ENCODE measurements at regions not wholly inside any gene's neighbourhood (a gene's known extent, or its start where the extent isn't known, plus 50 kb on each side); places are given as distances from the start of the nearest gene placed in this dataset.

DNA sequence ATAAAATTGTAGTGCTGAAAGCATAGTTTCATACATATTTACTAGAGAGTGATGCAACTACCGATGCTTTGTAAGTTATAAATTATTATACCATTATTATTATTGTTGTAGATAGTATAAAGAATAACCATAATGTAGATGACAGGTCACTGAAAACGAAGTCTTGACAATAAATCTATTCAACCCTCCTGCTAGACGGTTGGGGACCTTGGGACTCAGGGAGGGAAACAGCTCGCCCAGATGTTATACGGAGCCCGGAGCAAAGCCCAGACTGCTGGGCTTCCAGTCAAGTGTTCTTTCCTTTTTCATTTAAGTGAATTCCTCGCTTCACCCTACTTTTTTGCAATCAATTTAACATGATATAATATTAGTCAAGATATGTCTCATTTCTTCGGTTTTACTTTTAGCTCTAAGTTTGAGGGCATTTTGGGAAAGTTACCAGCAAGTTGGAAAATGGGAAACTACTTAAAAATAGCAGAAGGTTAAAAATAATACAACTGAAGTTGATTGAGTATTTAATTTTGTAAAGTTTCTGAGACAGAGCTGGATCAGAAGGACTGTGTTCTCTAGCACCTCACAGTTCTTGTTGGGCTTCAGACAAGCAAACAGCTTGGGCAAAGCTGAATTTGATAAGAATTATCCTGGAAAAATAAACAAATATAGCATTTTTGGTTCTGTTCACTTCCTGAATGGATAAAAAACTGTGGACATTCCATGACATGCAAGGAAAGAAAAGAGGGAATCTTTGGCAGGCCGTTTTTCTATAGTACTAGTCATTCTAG lies 173.4 kb upstream of the TP63 start:
- no peak for TF ChIP-seq CTCF (IDR thresholded peaks at IDR 0.05)
- TF ChIP-seq POLR2AphosphoS5 (IDR thresholded peaks at IDR 0.05): no peak
- TF ChIP-seq POLR2A (IDR thresholded peaks at IDR 0.05): no peak
- no peak for TF ChIP-seq EP300 (IDR thresholded peaks at IDR 0.05)
- Histone ChIP-seq H3K27me3 (no peaks in the 10 kb centered on the region), H3K27ac (no peak overlapping the region), H3K36me3 (no peaks in the 10 kb centered on the region), H3K4me3 (no peak overlapping the region), H3K9me3 (peaks cover 0 to 5% (median 0%) of the 10 kb centered on the region in 3 donors), H3K4me1 (no peaks in the 10 kb centered on the region)
- WGBS, 2 donors (ENCODE audit: low coverage in 1 of 2): 64 to 73% methylated on average over 9 of the region's 9 CpGs
- ATAC-seq: no peak

DNA sequence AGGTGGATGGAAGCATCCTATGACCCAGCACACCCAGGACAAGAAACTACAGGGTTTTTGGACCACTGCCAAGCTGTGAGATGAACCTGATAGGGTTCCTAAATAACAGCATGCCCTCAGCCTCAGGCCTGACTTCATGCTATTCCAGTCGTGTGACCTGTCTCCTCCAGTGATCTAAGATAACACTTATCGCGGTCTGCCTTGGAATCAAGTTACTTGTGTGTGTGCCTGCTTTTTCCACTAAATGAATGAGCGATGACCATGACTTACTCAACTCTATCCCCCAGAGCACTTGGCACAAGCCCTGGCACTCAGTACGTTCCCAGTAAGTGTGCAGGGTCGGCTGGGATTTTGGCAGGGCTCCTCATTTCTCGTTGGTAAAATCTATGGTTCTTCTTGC lies 172.7 kb upstream of the TP63 start:
- 63 to 89% methylated on average over 4 to 7 of the region's 7 CpGs for WGBS, 2 donors (ENCODE audit: low coverage in 1 of 2)
- H3K4me3 ChIP-seq: no peak overlapping the region
- TF ChIP-seq CTCF (IDR thresholded peaks at IDR 0.05) (no peak), EP300 (IDR thresholded peaks at IDR 0.05) (no peak), POLR2AphosphoS5 (IDR thresholded peaks at IDR 0.05) (no peak), POLR2A (IDR thresholded peaks at IDR 0.05) (no peak)
- H3K4me1 ChIP-seq: no peaks in the 10 kb centered on the region
- no peak for ATAC-seq
- no peaks in the 10 kb centered on the region for H3K36me3 ChIP-seq
- no peak overlapping the region for H3K27ac ChIP-seq
- peaks cover 0 to 8% (median 0%) of the 10 kb centered on the region in 3 donors for H3K9me3 ChIP-seq
- no peaks in the 10 kb centered on the region for H3K27me3 ChIP-seq

GRCh38 chr3:189459231-189459630 lies 172.0 kb upstream of the TP63 start:
- peaks cover 0 to 8% (median 0%) of the 10 kb centered on the region in 3 donors for H3K9me3 ChIP-seq
- 13 to 58% methylated on average over 2 of the region's 2 CpGs for WGBS, 2 donors (ENCODE audit: low coverage in 1 of 2)
- no peak overlapping the region for H3K4me3 ChIP-seq
- H3K36me3 ChIP-seq: no peaks in the 10 kb centered on the region
- no peaks in the 10 kb centered on the region for H3K27me3 ChIP-seq
- no peak for ATAC-seq
- H3K4me1 ChIP-seq: no peaks in the 10 kb centered on the region
- no peak overlapping the region for H3K27ac ChIP-seq
- TF ChIP-seq POLR2AphosphoS5 (IDR thresholded peaks at IDR 0.05) (no peak), CTCF (IDR thresholded peaks at IDR 0.05) (no peak), POLR2A (IDR thresholded peaks at IDR 0.05) (no peak), EP300 (IDR thresholded peaks at IDR 0.05) (no peak)

DNA sequence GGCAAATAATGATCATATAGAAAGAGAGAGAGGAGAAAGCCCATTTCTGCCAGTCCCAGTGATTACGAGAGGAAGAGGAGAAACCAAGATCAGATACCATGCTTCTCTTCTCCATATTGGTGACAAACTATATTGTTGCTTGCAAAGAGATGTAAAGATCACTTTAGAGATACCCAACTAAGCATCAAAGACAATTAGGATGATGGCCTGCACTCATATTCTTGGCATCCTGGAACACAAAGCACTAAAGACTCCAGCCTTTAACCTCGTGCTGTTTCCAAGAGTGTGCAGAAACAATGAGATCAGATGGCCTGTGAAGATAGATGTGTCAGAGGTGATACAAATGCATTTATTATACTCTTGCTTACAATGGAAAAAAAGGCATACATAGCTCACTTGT lies 170.7 kb upstream of the TP63 start:
- 68 to 77% methylated on average over 2 of the region's 2 CpGs for WGBS, 2 donors (ENCODE audit: low coverage in 1 of 2)
- TF ChIP-seq EP300 (IDR thresholded peaks at IDR 0.05): no peak
- no peak for ATAC-seq

GRCh38 chr3:189464799-189465198 lies 166.4 kb upstream of the TP63 start:
- H3K9me3 ChIP-seq: peaks cover 0 to 8% (median 0%) of the 10 kb centered on the region in 3 donors
- no peak overlapping the region for H3K27ac ChIP-seq
- no peaks in the 10 kb centered on the region for H3K36me3 ChIP-seq
- no peaks in the 10 kb centered on the region for H3K4me1 ChIP-seq
- H3K27me3 ChIP-seq: no peaks in the 10 kb centered on the region
- 94 to 96% methylated on average over 2 of the region's 2 CpGs for WGBS, 2 donors (ENCODE audit: low coverage in 1 of 2)
- no peak for ATAC-seq
- TF ChIP-seq EP300 (IDR thresholded peaks at IDR 0.05): no peak
- TF ChIP-seq POLR2AphosphoS5 (IDR thresholded peaks at IDR 0.05): no peak
- TF ChIP-seq POLR2A (IDR thresholded peaks at IDR 0.05): no peak
- no peak for TF ChIP-seq CTCF (IDR thresholded peaks at IDR 0.05)
- no peak overlapping the region for H3K4me3 ChIP-seq

More for the DNA sequence above, 170.7 kb upstream of the TP63 start:
- Histone ChIP-seq H3K27me3 (no peaks in the 10 kb centered on the region), H3K9me3 (peaks cover 0 to 8% (median 0%) of the 10 kb centered on the region in 3 donors), H3K36me3 (no peaks in the 10 kb centered on the region), H3K4me3 (no peak overlapping the region), H3K4me1 (no peaks in the 10 kb centered on the region), H3K27ac (no peak overlapping the region)

Data from gastroesophageal sphincter (tissue), 4 donors.